Smooth muscle cell (in vitro differentiated cells): ENCODE measurements at regions not wholly inside any gene's neighbourhood (a gene's known extent, or its start where the extent isn't known, plus 50 kb on each side); places are given as distances from the start of the nearest gene placed in this dataset.

ENCODE experiments used
- DNase-seq: peaks from one replicate; lab custom pipeline; 2025; ENCODE audit not compliant: unreplicated experiment; lab: John Stamatoyannopoulos, UW
- H2AFZ ChIP-seq: fragments of 200-600 bp; sonication (generic); 2 replicates; pipeline ENCODE4 v1.6.0; 2016; ENCODE audit warnings: antibody characterized with exemption, low read depth, mild to moderate bottlenecking
- H3F3A ChIP-seq: fragments of 200-600 bp; sonication (generic); 2 replicates; pipeline ENCODE4 v1.6.0; 2017; ENCODE audit warnings: antibody characterized with exemption, low read depth
- H3K27ac ChIP-seq: fragments of 200-600 bp; sonication (generic); 2 replicates; pipeline ENCODE4 v1.5.1; 2016; ENCODE audit warnings: low read depth, mild to moderate bottlenecking
- H3K27me3 ChIP-seq: fragments of 200-600 bp; sonication (generic); 2 replicates; pipeline ENCODE4 v1.6.1; 2016; ENCODE audit warnings: low read depth, mild to moderate bottlenecking
- H3K36me3 ChIP-seq: fragments of 200-600 bp; sonication (generic); 2 replicates; pipeline ENCODE4 v1.5.1; 2016; ENCODE audit warnings: low read depth
- H3K4me1 ChIP-seq: fragments of 200-600 bp; sonication (generic); 2 replicates; pipeline ENCODE4 v1.5.1; 2016; ENCODE audit warnings: low read depth
- H3K4me2 ChIP-seq: fragments of 200-600 bp; sonication (generic); 2 replicates; pipeline ENCODE4 v1.6.0; 2016; ENCODE audit warnings: mild to moderate bottlenecking
- H3K4me3 ChIP-seq: fragments of 200-600 bp; sonication (generic); 2 replicates; pipeline ENCODE4 v1.5.1; 2016; ENCODE audit warnings: mild to moderate bottlenecking
- H3K79me2 ChIP-seq: fragments of 200-600 bp; sonication (generic); 2 replicates; pipeline ENCODE4 v1.6.0; 2016; ENCODE audit warnings: low read depth, mild to moderate bottlenecking
- H3K9ac ChIP-seq: fragments of 200-600 bp; sonication (generic); 2 replicates; pipeline ENCODE4 v1.6.0; 2016; ENCODE audit warnings: low read depth
- H3K9me3 ChIP-seq: fragments of 200-600 bp; sonication (generic); replicated peaks from 2 replicates; pipeline ENCODE4 v1.5.1; 2016; ENCODE audit warnings: low read depth
- H4K20me1 ChIP-seq: fragments of 200-600 bp; sonication (generic); 2 replicates; pipeline ENCODE4 v1.6.0; 2016; ENCODE audit warnings: low read depth
- CTCF ChIP-seq: fragments of 200-600 bp; sonication (generic); IDR thresholded peaks from 2 replicates; pipeline ENCODE4 v1.5.1; 2017; ENCODE audit warnings: borderline replicate concordance, mild to moderate bottlenecking, antibody characterized with exemption; ENCODE audit not compliant: insufficient read depth, poor library complexity, severe bottlenecking
- WGBS: methylation state at CpG from one replicate; pipeline ENCODE4 v1.1.7; 2016; ENCODE audit warnings: low lambda C conversion rate; 5-methylcytosine and 5-hydroxymethylcytosine counted together

- H3K9ac ChIP-seq, result no peak overlapping the region
- no peak for TF ChIP-seq CTCF
- no peak overlapping the region for H3K27ac ChIP-seq
- no peak overlapping the region for H2AFZ ChIP-seq
- no peak overlapping the region for H3K4me2 ChIP-seq
- no peak for DNase-seq
- H3K4me1 ChIP-seq, result no peaks in the 10 kb centered on the region
- no peaks in the 10 kb centered on the region for H3K9me3 ChIP-seq
- H3K27me3 ChIP-seq, result peaks cover 5% of the 10 kb centered on the region
- H3K4me3 ChIP-seq, result no peak overlapping the region
- H3F3A ChIP-seq, result no peaks in the 10 kb centered on the region
- 80% methylated on average over 2 of the region's 2 CpGs for WGBS
- no peaks in the 10 kb centered on the region for H4K20me1 ChIP-seq
- H3K79me2 ChIP-seq, result no peaks in the 10 kb centered on the region
- no peaks in the 10 kb centered on the region for H3K36me3 ChIP-seq
Measured at GRCh38 chr11:21866781-21867180, 326.1 kb upstream of the ANO5 start.

DNA sequence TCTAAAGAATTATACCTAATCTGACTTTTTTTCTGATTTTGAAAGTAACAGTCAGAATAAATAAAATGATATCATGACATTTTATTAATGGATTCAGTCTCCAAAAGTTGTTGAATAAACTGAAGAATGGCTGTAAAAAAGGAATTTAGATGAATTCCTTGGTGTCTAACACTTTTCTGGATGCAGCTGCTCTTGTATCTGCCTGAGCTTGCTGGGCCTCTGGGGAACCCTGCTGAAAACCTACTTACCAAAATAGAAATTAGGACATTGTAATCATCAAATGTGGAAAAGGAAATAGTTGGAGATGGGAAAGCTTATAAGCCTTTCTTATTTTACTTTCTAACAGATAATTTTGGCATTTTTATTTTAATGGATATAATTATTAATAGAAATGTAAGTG, 315.7 kb upstream of the ANO5 start:
- Histone ChIP-seq H3K9me3 (no peaks in the 10 kb centered on the region), H3K79me2 (no peaks in the 10 kb centered on the region)
- DNase-seq, result no peak

DNA sequence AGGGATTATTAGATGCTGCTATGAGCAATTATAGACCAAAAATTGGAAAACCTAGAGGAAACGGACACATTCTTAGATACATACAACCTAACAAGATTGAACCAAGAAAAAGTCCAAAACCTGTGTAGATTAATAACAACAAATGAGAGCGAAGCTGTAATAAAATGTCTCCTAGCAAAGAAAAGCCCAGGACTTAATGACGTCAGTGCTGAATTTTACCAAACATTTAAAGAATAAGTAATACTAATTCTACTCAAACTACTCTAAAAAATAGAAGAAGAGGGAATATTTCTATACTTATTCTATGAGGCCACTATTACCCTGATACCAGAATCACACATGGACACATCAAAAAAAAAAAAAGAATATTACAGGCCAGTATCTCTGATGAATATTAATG, 309.5 kb upstream of the ANO5 start:
- WGBS, result 90% methylated on average over 3 of the region's 3 CpGs
- Histone ChIP-seq H3K27ac (no peak overlapping the region), H3K79me2 (no peaks in the 10 kb centered on the region), H2AFZ (no peak overlapping the region), H4K20me1 (no peaks in the 10 kb centered on the region), H3K27me3 (no peaks in the 10 kb centered on the region), H3K4me3 (no peak overlapping the region), H3K9me3 (no peaks in the 10 kb centered on the region), H3F3A (no peaks in the 10 kb centered on the region), H3K4me1 (no peaks in the 10 kb centered on the region), H3K9ac (no peak overlapping the region), H3K36me3 (no peaks in the 10 kb centered on the region), H3K4me2 (no peak overlapping the region)
- no peak for DNase-seq
- no peak for TF ChIP-seq CTCF

More for the DNA sequence above, 315.7 kb upstream of the ANO5 start:
- H3K9ac ChIP-seq, result no peak overlapping the region
- no peak overlapping the region for H3K4me2 ChIP-seq
- no peaks in the 10 kb centered on the region for H3K27me3 ChIP-seq
- no peak overlapping the region for H3K4me3 ChIP-seq
- no peak for TF ChIP-seq CTCF
- no peaks in the 10 kb centered on the region for H3F3A ChIP-seq
- no peaks in the 10 kb centered on the region for H3K4me1 ChIP-seq
- no peaks in the 10 kb centered on the region for H3K36me3 ChIP-seq
- no peak overlapping the region for H2AFZ ChIP-seq
- no peak overlapping the region for H3K27ac ChIP-seq
- H4K20me1 ChIP-seq, result no peaks in the 10 kb centered on the region

DNA sequence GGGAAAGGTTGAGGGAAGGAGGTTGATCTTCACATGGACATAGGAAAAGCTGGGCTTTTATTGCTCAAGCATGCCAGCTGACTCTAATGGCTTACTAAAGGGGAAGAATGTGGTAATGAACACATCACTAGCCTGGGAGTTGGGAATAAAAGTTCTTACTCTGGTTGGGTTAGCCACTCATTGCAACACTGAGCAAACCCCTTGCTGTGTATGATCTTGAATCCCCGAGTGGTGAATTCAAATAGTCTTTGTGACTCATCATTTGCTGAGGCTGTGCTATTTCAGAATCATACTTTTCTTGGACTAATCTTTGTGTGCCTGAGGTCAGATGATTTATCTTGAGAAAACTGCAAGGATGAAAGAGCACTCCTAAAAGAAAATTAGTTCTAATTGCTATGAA, 304.1 kb upstream of the ANO5 start:
- Histone ChIP-seq H3K4me2 (no peak overlapping the region), H3K9ac (no peak overlapping the region), H3K4me3 (no peak overlapping the region), H3K27ac (no peak overlapping the region), H3K4me1 (no peaks in the 10 kb centered on the region), H4K20me1 (no peaks in the 10 kb centered on the region), H2AFZ (no peak overlapping the region), H3K36me3 (no peaks in the 10 kb centered on the region), H3K27me3 (no peaks in the 10 kb centered on the region), H3K79me2 (no peaks in the 10 kb centered on the region), H3K9me3 (no peaks in the 10 kb centered on the region), H3F3A (no peaks in the 10 kb centered on the region)
- 14% methylated on average over 1 of the region's 1 CpG for WGBS
- no peak for TF ChIP-seq CTCF
- DNase-seq, result no peak
